ENCODE measurements at regions not wholly inside any gene's neighbourhood (a gene's known extent, or its start where the extent isn't known, plus 50 kb on each side); places are given as distances from the start of the nearest gene placed in this dataset.

GRCh38 chr17:31597646-31598398 lies 206.3 kb downstream of the RAB11FIP4 start:
- TF ChIP-seq ZNF223 (tag by site-specific recombination; IDR thresholded peaks at IDR 0.05) (no peak), CTCF (tag by site-specific recombination; IDR thresholded peaks at IDR 0.05) (no peak), ZNF184 (tag by site-specific recombination; IDR thresholded peaks at IDR 0.05) (no peak)

Measured in HEK293 (cell line).